Peyer's patch (tissue), 4 donors: ENCODE measurements at regions not wholly inside any gene's neighbourhood (a gene's known extent, or its start where the extent isn't known, plus 50 kb on each side); places are given as distances from the start of the nearest gene placed in this dataset.

Source experiments
- DNase-seq, 3 donors: peaks; one replicate each; pipeline ENCODE4 v3.0.0-alpha.2; 2017 to 2019
- H3K27ac ChIP-seq, 4 donors: fragments of 200-600 bp; sonication (generic); one replicate each; pipeline ENCODE4 v1.5.1; 2016 to 2019
- H3K27me3 ChIP-seq, 2 donors: fragments of 200-600 bp; sonication (generic); one replicate each; pipeline ENCODE4 v1.5.1; 2019
- H3K36me3 ChIP-seq, 3 donors: fragments of 200-600 bp; sonication (generic); one replicate each; pipeline ENCODE4 v1.5.1; 2016 to 2019
- H3K4me1 ChIP-seq, 4 donors: fragments of 200-600 bp; sonication (generic); one replicate each; pipeline ENCODE4 v1.5.1; 2016 to 2019
- H3K4me3 ChIP-seq, 4 donors: fragments of 200-600 bp; sonication (generic); 1 replicate in 3 of 4; 2 replicates in 1 of 4; pipeline ENCODE4 v1.5.1; 2016 to 2019; ENCODE audit warnings: mild to moderate bottlenecking in 1 of 4
- H3K9me3 ChIP-seq, 4 donors: fragments of 200-600 bp; sonication (generic); one replicate each; pipeline ENCODE4 v1.5.1; 2016 to 2019; ENCODE audit warnings: mild to moderate bottlenecking in 1 of 4
- CTCF ChIP-seq, 6 experiments: fragments of 450-650 bp in 4 of 6; fragments of 200-600 bp in 2 of 6; sonication (generic) in 1 of 6; IDR thresholded peaks; one replicate each; pipeline ENCODE4 v1.5.1; 2017 to 2019; ENCODE audit warnings: antibody characterized with exemption in 6 of 6, mild to moderate bottlenecking in 3 of 6, moderate library complexity in 1 of 6
- POLR2A ChIP-seq, 2 donors: fragments of 450-650 bp; IDR thresholded peaks; one replicate each; pipeline ENCODE4 v1.5.1; 2017; ENCODE audit warnings: antibody characterized with exemption in 2 of 2, mild to moderate bottlenecking in 2 of 2, moderate library complexity in 2 of 2

DNA sequence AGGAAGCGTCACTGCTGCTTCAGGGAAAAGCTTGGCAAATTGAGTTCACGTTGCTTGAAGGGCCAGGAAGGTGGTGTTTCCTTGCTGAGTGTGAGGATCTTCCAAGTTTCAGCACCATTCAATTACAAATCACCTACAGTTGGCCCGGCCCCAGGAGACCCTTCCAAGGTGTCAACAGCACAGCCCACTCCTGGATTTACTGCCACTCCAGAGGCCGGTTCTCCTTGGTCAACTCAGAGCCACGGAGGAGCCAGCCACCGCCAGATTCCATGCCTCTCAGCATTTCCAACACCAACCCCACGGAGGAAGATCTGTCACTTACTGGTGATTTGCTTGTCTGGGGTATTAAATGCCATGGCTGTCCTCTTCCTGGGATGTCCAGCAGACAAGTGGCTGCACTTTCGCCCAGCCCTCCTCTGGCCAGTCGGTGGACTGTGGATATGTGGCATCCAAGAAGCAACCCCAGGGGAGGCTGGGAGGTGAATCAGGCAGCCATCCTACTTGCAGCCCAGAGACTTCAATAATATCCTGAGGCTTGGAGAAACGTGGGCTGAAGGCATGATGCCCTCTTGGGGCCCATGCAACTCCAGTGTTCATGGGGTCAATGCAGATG is 74.1 kb upstream of the SHANK2 start:
- Histone ChIP-seq H3K27me3 (no peaks in the 10 kb centered on the region), H3K36me3 (no peaks in the 10 kb centered on the region), H3K4me1 (no peaks in the 10 kb centered on the region), H3K9me3 (no peaks in the 10 kb centered on the region), H3K4me3 (no peak overlapping the region), H3K27ac (no peak overlapping the region)
- DNase-seq: peak in 2 of 3 donors; percentile 15 to 21
- TF ChIP-seq POLR2A (IDR thresholded peaks at IDR 0.05) (no peak), CTCF (IDR thresholded peaks at IDR 0.05) (no peak)

- Histone ChIP-seq H3K27me3 (no peaks in the 10 kb centered on the region), H3K4me1 (no peaks in the 10 kb centered on the region), H3K4me3 (no peak overlapping the region), H3K27ac (no peak overlapping the region), H3K36me3 (no peaks in the 10 kb centered on the region), H3K9me3 (no peaks in the 10 kb centered on the region)
- DNase-seq: peak in 2 of 3 donors; percentile 15 to 18
- TF ChIP-seq POLR2A (IDR thresholded peaks at IDR 0.05) (no peak), CTCF (IDR thresholded peaks at IDR 0.05) (no peak)
Observed at GRCh38 chr11:71325418-71326327, 73.3 kb upstream of the SHANK2 start.

DNA sequence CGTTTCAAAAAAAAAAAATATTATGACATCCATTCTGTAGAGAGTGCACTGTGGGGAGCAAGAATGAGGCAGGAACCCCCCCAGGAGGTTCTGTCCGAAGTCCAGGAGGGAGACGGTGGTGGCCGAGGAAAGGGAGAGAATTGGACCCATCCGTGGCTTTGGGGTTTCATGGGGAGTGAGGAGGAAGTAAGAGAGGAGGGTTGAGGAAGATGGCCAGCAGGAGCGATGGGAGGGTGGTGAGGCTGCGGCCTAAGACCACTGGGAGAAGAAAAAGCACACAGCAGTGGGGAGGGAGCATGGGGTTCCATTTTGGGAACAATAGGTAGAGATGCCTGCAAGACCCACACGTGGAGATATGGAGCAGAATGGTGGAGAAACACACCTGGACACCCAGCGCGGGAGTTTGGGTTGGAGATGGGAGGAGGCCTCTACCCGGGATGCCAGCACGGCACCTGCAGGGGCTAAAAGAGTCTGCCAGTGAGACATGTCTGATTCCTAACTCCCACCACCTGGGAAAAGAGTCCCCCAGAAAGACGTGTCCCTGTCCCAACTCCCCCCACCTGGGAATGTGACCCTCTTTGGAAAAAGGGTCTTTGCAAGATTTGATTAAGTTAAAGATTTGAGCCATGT is 72.5 kb upstream of the SHANK2 start:
- no peaks in the 10 kb centered on the region for H3K4me1 ChIP-seq
- H3K9me3 ChIP-seq: no peaks in the 10 kb centered on the region
- H3K36me3 ChIP-seq: no peaks in the 10 kb centered on the region
- DNase-seq: peak in 2 of 3 donors; percentile 15 to 23
- H3K4me3 ChIP-seq: no peak overlapping the region
- TF ChIP-seq POLR2A (IDR thresholded peaks at IDR 0.05): no peak
- no peak for TF ChIP-seq CTCF (IDR thresholded peaks at IDR 0.05)
- H3K27me3 ChIP-seq: no peaks in the 10 kb centered on the region
- no peak overlapping the region for H3K27ac ChIP-seq

GRCh38 chr11:71323876-71324526 is 71.6 kb upstream of the SHANK2 start:
- no peak overlapping the region for H3K4me3 ChIP-seq
- TF ChIP-seq CTCF (IDR thresholded peaks at IDR 0.05): no peak
- TF ChIP-seq POLR2A (IDR thresholded peaks at IDR 0.05): no peak
- DNase-seq: peak in 2 of 3 donors; percentile 19 to 22
- no peaks in the 10 kb centered on the region for H3K36me3 ChIP-seq
- H3K9me3 ChIP-seq: no peaks in the 10 kb centered on the region
- H3K27me3 ChIP-seq: no peaks in the 10 kb centered on the region
- no peaks in the 10 kb centered on the region for H3K4me1 ChIP-seq
- H3K27ac ChIP-seq: no peak overlapping the region

DNA sequence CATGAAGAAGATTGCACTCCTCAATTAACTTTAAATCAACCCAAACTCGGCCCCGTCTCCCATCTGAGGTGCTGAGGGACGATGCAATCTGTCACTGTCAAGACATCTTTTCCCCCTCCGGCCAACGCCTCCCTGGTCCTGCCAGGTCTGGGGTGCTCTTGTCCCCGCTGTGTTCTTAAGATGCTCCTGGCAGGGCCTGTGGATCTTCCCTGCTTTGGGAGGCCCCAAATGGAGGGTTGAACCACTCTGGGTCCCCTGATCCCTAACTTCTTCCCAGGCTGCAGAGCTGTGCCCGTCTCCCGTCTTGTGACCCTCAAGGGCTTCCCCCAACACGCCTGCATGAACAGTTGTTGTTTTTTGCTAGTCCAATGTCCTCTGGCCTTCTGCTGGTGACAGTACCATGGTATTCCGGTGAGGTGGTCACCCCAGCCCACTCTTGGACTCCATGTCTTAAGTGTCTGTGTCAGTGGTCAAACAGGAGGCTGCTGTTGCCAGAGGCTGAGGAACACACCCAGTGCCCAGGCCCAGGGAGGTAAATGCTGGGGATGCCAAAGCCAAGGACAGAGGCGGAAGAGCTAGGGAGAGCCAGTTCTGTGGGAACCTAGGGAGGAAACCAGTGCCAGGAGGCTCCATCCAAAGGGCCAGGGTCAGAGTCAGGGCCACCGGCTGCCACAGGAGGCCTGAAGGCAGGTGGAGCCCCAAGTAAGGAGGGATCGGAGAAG is 70.6 kb upstream of the SHANK2 start:
- DNase-seq: peak in 2 of 3 donors; percentile 25 to 34
- Histone ChIP-seq H3K27me3 (no peaks in the 10 kb centered on the region), H3K27ac (no peak overlapping the region), H3K4me3 (no peak overlapping the region), H3K36me3 (no peaks in the 10 kb centered on the region), H3K9me3 (no peaks in the 10 kb centered on the region), H3K4me1 (no peaks in the 10 kb centered on the region)
- no peak for TF ChIP-seq CTCF (IDR thresholded peaks at IDR 0.05)
- no peak for TF ChIP-seq POLR2A (IDR thresholded peaks at IDR 0.05)
